GM18511 (cell line): ENCODE measurements at regions not wholly inside any gene's neighbourhood (a gene's known extent, or its start where the extent isn't known, plus 50 kb on each side); places are given as distances from the start of the nearest gene placed in this dataset.

ENCODE experiments used
- ATAC-seq: cut with Tn5 transposase; IDR thresholded peaks from one replicate; pipeline ENCODE4 v1.9.1; 2021; ENCODE audit warnings: mild to moderate bottlenecking, moderate library complexity; ENCODE audit not compliant: unreplicated experiment

DNA sequence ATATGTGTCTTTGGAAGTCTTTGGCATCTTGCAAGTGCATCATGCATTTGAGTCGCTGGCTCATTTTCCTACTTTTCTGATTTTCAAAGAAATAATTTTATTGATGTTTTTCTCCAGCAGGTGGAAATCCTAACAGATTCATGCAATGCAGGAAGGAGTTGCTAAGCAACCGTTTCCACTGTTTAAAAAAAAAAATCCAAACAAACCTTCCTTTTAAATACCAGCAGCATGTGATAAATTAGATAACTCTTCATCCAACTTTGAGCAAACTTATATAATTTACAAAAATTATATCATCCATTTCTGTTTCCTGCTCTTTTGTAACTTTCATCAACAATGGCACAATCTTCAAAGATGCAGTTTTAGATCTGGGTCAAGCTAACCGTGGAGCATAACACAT lies 364.1 kb downstream of the MFSD1 start:
- ATAC-seq = no peak

DNA sequence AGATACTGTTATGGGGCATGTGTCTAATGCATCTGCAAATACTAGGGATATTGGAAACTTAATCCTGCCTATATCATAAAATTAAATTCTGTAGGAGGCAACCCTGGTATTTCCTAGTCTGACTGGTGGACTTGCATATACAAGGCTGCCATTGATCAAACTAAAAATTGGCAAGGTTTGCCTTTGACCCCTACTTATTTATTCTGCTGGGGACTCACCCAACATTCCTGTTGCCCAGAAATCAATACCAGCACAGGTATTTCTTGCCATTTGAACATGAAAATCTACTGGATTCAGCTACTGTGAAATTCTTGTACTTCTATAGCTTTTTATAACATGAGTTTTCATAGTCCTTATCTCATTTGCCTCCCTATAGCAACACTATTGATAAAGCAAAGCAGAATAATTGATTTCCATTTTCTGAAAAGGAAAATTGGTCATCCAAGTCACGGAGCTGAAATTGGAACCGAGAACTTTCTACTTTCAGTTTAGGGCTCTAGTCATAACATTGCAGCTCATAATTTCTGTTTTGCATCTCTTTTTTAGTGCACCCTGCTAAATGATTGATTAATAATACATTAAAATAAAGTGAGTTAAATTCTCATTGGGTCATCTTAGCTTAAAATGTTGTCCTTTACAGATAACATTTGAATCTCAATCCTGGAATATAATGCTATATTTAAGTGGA lies 365.2 kb downstream of the MFSD1 start:
- no peak for ATAC-seq

DNA sequence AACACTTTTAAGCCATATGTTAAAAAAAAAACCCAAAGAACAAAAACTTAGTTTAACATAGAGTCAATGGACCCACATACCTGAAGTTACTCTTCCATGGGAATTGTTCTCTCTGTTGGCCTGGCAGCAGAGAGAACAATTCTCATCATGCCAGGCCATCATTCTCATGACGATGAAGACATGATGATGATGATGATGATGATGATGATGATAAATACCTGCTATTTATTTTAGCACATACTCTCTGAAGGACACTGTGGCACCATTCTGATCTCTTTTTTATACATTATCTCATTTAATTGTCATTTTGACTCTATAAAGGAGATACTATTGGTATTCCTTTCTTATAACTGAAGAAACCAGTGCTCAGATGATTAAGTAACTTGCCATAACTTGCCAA lies 366.9 kb downstream of the MFSD1 start:
- ATAC-seq = no peak

DNA sequence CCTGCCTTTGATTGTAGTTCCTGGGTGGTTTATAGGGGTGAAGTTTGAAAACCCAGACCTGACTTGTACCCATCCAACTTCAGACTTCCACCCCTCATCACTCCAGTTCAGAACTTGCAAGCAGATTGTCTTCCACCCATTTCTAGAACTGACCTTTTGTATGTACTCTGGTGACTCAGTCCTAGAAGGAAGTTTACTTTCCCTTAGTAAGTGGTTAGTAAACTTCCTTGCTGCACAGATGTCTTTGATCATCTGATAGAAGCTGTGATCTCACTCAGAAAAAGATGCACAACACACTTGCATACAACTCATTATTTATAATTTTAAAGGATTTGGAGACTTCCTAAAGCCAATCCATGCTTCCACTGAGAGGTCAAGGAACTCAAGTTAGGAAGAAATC lies 368.0 kb downstream of the MFSD1 start:
- ATAC-seq = no peak

DNA sequence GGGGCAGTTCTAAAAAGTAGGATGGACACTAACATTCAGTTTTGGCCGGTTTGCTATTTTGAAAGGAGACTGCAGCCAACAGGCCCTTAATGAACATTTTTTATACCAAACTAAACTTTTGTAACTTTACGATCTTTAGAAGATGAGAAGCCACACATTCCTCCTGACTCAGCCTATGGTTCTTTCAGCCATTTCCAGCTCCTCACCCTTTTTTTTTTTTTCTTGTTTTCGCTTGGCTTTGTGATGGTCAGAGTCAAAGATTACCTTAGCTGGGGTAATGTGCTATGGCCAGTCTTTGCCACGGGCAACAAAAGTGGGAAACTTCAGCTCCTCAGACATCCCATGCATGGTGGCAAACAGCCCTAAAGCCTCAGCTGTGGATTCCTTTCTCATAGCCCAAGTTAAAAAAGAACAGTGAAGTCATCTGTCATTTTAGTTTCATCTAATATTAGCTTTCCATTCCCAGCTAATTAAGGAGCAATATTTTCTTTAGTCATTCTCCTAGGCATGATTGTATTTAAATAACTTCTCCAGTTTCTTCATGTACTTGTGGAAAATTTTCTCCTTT lies 368.7 kb downstream of the MFSD1 start:
- no peak for ATAC-seq

DNA sequence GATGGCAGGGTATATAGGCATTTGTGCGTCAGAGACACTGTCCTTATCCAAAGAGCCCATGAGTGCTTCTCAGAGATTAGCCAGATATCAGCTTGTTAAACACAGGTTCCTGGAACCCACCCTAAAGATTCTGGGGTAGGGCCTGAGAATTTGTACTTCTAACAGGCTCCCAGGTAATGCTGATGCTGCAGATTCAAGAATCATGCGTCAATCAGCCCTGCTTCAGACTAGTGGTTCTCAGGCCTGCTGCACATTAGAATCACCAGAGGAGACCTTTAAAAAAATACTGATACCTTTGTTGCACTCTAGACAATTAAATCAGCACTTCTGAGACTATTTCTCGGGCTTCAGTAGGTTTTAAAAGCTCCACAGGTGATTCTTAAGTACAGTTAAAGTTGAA lies 369.5 kb downstream of the MFSD1 start:
- ATAC-seq = no peak

DNA sequence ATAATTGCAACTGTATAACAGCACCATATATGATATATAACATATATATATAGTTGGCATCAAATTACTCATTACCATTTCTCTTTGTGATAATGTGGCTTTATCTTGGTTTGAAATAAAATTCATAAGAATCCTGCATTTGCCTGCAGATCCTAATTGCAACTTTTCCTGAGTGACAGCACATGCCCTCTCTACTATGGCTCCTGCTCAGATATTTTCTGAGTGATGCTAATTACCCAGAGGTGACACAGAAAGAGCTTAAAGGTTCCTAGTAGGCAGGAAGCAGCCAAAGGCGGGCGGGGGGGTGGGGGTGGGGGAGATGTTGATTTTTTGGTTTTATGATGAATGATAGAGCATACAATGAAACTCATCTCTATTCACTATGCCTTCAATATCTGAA lies 370.6 kb downstream of the MFSD1 start:
- ATAC-seq = no peak

DNA sequence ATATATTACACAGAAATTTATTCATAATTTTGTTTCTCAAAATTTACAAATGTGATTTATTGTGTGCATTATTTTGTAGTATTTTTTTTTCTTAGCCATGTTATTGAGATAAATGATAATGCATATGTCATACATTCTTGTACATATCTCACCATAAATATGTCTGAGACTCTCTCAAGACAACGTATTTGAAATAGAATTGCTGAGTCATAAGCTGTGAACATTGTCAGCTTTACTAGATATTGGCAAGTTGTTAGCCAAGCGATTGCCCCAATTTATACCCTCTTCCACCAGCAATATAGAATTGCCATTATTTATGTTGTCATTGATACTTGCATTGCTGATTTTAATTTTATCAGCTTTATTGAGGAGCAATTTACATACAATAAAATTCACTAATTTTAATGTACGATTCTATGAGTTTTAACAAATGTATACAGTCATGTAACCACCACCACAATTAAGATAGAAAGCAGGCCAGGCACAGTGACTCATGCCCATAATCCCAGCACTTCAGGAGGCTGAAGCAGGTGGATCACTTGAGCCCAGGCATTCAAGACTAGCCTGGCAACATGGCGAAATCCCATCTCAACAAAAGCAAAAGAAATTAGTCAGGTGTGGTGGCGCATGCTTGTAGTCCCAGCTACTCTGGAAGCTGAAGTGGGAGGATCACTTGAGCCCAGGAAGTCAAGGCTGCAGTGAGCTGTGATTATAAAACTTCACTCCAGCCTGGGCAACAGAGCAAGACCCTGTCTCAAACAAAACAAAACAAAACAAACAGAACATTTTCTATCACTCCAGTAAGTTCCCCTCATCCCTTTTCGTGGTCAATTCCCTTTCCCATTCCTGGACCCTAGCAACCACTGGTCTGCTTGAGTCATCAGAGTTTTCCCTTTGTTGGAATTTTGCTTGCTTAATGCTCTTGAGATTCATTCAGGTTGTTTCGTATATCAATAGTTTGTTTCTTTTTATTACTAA lies 373.1 kb downstream of the MFSD1 start:
- ATAC-seq = no peak

DNA sequence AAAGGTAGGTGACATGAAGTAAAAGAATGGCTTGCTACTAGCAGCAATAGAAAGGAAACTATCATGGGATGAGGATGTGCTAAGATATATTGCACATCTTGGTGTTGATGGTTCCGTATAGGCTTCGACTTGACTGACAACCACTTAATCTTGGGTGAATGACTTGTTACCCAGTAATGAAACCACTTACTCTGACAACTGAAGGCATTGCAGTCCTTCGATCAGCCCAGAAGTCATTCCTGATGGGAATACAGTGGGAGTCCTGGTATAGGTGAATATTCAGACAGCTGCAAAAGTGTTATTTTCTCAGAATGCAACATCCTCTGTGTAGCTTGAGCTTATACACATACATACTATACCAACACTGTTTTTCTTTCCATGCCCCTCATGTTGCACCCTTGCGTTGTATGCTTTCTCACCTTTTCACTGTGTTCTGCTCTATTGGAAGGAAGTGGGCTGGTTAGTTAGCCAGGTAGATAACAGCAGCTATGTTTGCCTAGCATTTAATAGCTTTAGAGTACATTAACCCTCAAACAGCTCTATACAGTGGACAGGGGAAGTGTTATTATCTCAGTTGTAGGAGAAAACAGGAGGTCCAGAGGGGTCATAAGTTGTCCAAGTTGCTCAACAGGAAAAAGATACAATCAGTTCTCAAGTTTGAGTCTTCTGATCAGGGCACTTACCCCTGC lies 376.5 kb downstream of the MFSD1 start:
- no peak for ATAC-seq

DNA sequence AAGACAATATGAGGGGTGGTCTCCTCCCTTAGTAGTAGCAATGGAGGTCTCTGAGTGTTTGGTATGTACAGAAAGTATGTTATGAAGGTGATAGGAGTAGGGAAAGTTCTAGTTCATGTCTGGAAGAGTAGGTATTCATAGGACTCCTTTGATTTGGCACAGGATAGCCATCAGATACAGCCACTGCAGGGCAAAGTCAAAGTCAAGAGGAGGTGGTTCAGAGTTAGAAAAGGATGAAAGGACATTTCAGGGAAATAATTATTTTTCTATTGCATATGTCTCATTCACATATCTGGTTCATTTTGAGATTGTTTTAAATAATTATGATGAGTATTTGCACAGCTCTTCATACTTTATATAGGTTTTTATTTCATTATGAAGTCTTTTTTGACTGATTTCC lies 381.1 kb downstream of the MFSD1 start:
- no peak for ATAC-seq

DNA sequence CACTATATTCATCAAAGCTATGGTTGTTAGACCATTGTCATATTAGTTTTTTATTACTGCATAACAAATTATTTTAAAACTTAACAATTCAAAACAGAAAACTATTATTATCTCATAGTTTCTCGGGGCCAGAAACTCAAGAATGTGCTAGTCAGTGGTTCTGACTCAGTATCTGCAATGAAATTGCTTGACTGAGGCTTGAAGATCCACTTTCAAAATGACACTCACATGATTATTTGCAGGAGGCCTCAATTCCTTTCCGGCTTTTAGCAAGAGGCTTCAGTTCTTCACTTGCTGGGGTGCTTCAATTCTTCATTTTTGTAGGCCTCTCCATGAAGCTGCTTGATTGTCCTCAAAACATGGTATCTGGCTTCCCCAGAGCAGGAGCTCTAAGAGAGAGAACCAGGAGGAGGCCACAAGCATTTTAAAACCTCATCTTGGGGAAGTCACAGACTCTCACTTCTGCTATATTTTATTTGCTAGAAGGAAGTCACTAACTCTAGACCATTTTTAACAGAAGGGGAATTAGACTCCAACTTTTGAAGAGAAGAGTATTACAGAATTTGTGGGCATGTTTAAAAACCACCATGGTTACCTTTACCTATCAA lies 383.7 kb downstream of the MFSD1 start:
- ATAC-seq = peak; percentile 69

DNA sequence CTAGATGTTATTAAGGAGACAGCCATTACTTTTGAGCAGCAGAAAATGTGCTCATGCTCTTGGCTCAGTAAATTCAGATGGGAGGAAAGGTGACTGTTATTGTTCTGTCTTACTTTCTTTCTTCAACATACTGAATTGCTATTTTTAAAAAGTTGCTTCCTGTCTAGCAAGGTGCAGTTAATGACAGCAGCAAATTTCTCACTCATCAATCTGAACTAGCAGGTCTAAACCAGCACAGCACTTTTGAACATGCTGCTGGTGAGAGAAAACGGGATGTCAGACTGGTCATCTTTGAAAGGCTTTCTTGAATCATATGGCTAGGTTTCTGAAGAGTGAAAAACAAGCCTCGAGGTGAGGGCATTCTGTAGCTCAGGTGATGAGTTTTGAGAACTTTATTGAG lies 384.7 kb downstream of the MFSD1 start:
- ATAC-seq = peak; percentile 66

DNA sequence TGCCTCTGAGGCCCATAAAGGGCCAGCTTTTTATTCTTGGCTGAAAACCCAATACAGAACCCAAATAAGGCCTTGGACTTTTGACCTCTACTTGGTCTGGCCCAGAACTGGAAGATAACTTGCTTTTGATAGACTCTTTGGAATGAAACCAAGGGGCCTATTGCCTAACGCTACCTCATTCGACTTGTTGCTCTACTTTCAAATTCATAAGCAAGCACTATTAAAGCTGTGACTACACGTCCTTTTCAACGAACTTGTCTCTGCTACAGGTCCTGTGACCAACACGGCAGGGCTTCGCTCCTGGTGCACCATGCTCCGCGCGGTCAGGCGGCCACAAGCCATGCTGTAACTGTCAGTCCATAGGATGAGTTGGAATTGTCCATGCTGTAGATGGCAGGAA lies 385.4 kb downstream of the MFSD1 start:
- ATAC-seq = no peak

DNA sequence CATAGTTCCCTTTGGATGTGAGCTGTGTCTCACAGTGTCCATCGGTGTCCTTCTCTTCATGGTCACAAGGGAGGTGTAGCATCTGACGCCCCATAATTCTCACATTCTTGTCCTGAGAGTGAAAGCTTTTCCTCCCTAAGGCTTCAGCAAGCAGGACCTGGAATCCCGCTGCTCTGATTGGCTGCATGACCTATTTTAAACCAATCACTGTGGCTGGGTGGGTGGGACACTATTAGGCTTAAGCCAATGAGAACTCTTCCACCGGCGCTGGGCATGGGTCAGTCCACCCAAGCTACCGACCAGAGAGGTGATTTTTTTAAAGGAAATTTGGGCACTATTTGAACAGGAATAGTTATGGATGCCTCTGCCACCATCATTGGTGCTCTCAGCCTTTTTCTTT lies 385.9 kb downstream of the MFSD1 start:
- no peak for ATAC-seq

DNA sequence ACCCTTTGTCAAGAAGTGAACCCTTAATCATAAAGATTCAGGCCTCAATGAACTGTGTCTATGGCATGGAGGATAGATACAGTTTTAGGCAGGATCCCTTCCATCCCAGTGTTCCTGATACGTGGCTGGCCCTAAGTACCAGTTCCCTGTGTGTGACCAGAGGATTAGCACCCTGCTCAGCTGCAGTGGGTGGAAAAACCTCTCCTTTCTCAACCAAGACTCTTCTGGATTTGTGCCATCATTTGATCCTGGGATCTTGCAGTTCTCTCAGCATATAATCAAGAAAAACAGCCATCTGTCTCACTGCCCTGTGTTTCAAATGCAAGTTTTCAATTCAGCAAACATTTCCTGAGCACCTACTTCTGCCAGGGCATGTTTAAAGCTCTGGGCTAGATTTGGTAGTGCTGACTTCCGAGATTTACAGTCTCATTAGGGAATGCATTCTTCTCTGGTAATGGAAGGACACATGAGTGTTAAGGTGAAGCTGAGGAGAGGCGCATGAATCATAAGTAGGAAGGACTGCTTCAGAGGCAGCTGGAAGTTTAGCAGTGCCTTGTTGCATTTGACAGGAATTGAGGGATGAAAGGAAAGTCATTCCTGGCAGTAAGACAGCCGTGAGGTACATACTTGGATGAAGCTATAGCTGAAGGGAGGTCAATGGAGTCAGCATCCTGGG lies 388.3 kb downstream of the MFSD1 start:
- ATAC-seq = no peak

DNA sequence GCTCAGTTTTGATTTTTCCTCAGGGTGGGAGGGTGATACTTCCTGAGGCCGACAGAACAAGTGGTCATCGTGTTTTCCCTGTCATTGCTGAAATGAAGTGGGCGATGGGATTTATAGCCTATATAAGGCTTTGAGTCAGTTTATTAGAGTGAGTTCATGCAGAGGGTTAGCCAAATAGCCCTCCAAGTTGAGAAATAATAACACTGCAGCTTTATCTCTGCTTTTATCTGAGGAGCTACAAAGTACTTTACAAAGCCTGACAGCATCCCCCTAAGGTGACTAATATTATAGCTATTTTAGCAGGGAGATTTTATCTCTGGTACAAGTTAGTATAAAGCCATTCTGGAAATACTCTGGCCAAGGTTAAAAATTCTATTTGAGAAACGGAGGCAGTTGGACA lies 389.6 kb downstream of the MFSD1 start:
- no peak for ATAC-seq

DNA sequence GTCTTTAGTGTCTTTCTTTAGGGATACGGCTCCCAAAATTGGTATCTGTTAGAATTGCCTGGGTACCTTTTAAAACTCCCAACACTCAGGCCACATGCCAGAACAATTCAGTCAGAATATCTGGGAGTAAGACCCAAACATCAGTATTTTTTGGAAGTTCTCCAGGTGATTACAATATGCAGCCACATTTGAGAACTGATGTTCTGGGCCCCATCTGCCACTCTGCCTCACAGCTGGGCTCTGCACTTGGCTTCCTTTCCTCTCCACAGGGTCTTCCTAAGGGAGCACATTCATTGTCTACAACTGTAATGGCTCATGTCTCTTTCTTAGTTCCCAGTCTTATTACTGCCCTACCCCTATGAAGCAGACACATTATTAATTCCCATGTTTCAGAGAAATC lies 394.5 kb downstream of the MFSD1 start:
- no peak for ATAC-seq

DNA sequence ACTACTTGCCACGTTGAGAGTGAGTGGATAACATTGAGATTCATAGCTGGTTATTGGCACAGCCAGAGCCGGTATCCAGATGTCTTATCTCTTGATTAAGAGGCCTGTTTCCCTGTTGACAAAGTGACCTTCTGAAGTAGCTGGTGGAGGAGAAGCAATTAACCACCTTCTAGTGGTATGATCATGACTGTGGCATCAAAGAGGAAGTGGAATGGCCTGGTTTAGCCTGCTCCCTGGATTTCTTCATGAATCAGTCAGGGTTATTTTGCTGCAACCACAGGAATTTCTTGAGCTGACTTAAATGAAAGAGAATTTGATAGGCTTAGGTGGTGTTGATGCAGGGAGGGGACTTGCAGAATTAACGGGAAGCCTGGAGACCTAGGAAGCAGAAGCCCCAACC lies 398.3 kb downstream of the MFSD1 start:
- no peak for ATAC-seq

DNA sequence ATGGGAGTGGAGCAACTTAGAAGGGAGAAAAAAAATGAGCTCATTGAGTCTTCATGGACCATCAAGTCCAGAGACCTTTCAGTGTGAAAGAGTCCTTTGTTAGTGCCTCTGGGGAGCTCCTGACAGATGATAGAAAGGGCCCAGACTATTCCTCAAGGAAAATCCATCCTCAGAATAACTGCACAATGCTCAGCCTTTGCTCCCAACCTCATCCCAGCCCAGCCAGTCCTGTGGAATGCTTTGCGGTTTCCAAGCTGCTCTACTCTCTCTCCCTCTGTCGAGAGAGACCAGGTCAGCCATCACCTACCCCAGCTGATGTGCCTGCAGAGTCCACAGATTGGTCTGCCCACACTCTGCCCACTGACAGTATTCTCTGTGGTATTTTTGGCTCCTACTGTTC lies 406.2 kb downstream of the MFSD1 start:
- no peak for ATAC-seq

DNA sequence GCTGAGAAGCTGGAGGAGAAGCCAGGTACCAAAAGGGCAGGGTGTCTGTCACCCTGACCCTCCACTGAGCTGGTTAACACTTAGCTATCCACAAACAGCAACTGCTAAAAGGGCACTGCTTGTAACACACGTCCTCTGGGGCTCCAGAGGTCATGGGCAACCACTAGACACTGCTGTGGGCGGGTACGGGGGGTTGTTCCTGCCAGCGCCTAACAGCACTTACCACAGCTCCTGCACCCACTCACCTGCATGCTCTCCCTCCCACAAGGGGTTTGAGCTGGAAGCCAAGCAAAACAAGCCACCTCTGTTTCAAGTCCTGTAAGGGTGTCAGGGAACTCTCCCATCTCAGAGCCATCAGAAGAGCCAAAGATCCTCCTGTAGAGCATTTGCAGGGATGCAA lies 407.6 kb downstream of the MFSD1 start:
- no peak for ATAC-seq
